SK-N-SH treated with all-trans-retinoic acid at 6 μM for 48 hours (cell line): ENCODE measurements at regions not wholly inside any gene's neighbourhood (a gene's known extent, or its start where the extent isn't known, plus 50 kb on each side); places are given as distances from the start of the nearest gene placed in this dataset.

Source experiments
- ATAC-seq: fragments of 200-7000 bp; cut with Tn5 transposase; 3 replicates; pipeline ENCODE4 v1.9.1; 2020; ENCODE audit warnings: mild to moderate bottlenecking, moderate library complexity
- ARNTL ChIP-seq: fragments of 450-650 bp; formaldehyde crosslinking; IDR thresholded peaks from 2 replicates; pipeline ENCODE4 v1.5.0; 2020; ENCODE audit warnings: low read depth, mild to moderate bottlenecking, moderate library complexity, borderline replicate concordance
- BACH2 ChIP-seq: fragments of 250-450 bp; sonication (Bioruptor Pico); IDR thresholded peaks from 2 replicates; pipeline ENCODE4 v1.9.0; 2021; ENCODE audit warnings: mild to moderate bottlenecking, borderline replicate concordance
- CREB5 ChIP-seq: fragments of 250-450 bp; sonication (Bioruptor Pico); IDR thresholded peaks from 2 replicates; pipeline ENCODE4 v1.5.1; 2020; ENCODE audit warnings: low read depth, mild to moderate bottlenecking, moderate library complexity
- CSDC2 ChIP-seq: fragments of 250-450 bp; sonication (Bioruptor Pico); IDR thresholded peaks from 2 replicates; pipeline ENCODE4 v1.5.0; 2020; ENCODE audit warnings: mild to moderate bottlenecking, moderate library complexity
- ESRRG ChIP-seq: fragments of 250-450 bp; sonication (Bioruptor Pico); IDR thresholded peaks from 2 replicates; pipeline ENCODE4 v1.6.1; 2021; ENCODE audit warnings: mild to moderate bottlenecking
- GLIS3 ChIP-seq: fragments of 250-450 bp; sonication (Bioruptor Pico); IDR thresholded peaks from 2 replicates; pipeline ENCODE4 v1.5.0; 2020; ENCODE audit warnings: mild to moderate bottlenecking, moderate library complexity
- ISL1 ChIP-seq: fragments of 250-450 bp; sonication (Bioruptor Pico); IDR thresholded peaks from 2 replicates; pipeline ENCODE4 v2.1.2; 2022; ENCODE audit warnings: mild to moderate bottlenecking, moderate library complexity
- OSR1 ChIP-seq: fragments of 250-450 bp; sonication (Bioruptor Pico); IDR thresholded peaks from 2 replicates; pipeline ENCODE4 v1.8.0; 2022; ENCODE audit warnings: moderate library complexity, mild to moderate bottlenecking, inconsistent platforms
- PATZ1 ChIP-seq: fragments of 250-450 bp; sonication (Bioruptor Pico); IDR thresholded peaks from 2 replicates; pipeline ENCODE4 v1.8.0; 2020; ENCODE audit warnings: mild to moderate bottlenecking, moderate library complexity, borderline replicate concordance
- POU6F1 ChIP-seq: fragments of 250-450 bp; sonication (Bioruptor Pico); IDR thresholded peaks from 2 replicates; pipeline ENCODE4 v1.8.0; 2021; ENCODE audit warnings: low read depth, mild to moderate bottlenecking, moderate library complexity, borderline replicate concordance
- PPARA ChIP-seq: fragments of 250-450 bp; sonication (Bioruptor Pico); IDR thresholded peaks from 2 replicates; pipeline ENCODE4 v1.5.0; 2020; ENCODE audit warnings: mild to moderate bottlenecking, borderline replicate concordance
- RARB ChIP-seq: fragments of 250-450 bp; sonication (Bioruptor Pico); IDR thresholded peaks from 2 replicates; pipeline ENCODE4 v1.8.0; 2021; ENCODE audit warnings: mild to moderate bottlenecking, moderate library complexity
- SNAI2 ChIP-seq: fragments of 250-450 bp; sonication (Bioruptor Pico); IDR thresholded peaks from 2 replicates; pipeline ENCODE4 v1.5.0; 2020; ENCODE audit warnings: mild to moderate bottlenecking, moderate library complexity
- TCF4 ChIP-seq: fragments of 250-450 bp; sonication (Bioruptor Pico); IDR thresholded peaks from 2 replicates; pipeline ENCODE4 v1.8.0; 2021; ENCODE audit warnings: mild to moderate bottlenecking, moderate library complexity, borderline replicate concordance
- TOX ChIP-seq: fragments of 250-450 bp; sonication (Bioruptor Pico); IDR thresholded peaks from 2 replicates; pipeline ENCODE4 v1.8.0; 2021; ENCODE audit warnings: mild to moderate bottlenecking, moderate library complexity, borderline replicate concordance
- ZC3H10 ChIP-seq: fragments of 250-450 bp; sonication (Bioruptor Pico); IDR thresholded peaks from 2 replicates; pipeline ENCODE4 v1.5.1; 2021; ENCODE audit warnings: mild to moderate bottlenecking, moderate library complexity
- ZFP3 ChIP-seq: fragments of 250-450 bp; sonication (Bioruptor Pico); IDR thresholded peaks from 2 replicates; pipeline ENCODE4 v1.5.0; 2020; ENCODE audit warnings: mild to moderate bottlenecking, moderate library complexity
- ZFP30 ChIP-seq: fragments of 450-650 bp; formaldehyde crosslinking; IDR thresholded peaks from 2 replicates; pipeline ENCODE4 v1.5.0; 2022; ENCODE audit warnings: mild to moderate bottlenecking, moderate library complexity
- ZNF565 ChIP-seq: fragments of 450-650 bp; formaldehyde crosslinking; conservative IDR thresholded peaks from 2 replicates; pipeline ENCODE4 v1.5.0; 2020; ENCODE audit warnings: low read depth, mild to moderate bottlenecking, moderate library complexity
- ZNF70 ChIP-seq: fragments of 450-650 bp; formaldehyde crosslinking; IDR thresholded peaks from 2 replicates; pipeline ENCODE4 v1.5.0; 2020; ENCODE audit warnings: mild to moderate bottlenecking, moderate library complexity
- ZNF8 ChIP-seq: fragments of 450-650 bp; formaldehyde crosslinking; IDR thresholded peaks from 2 replicates; pipeline ENCODE4 v1.5.0; 2020; ENCODE audit warnings: mild to moderate bottlenecking, moderate library complexity

GRCh38 chr13:99624936-99625540 is 123.8 kb downstream of the TM9SF2 start:
- ATAC-seq, result no peak
- TF ChIP-seq GLIS3 (CRISPR knock-in tag) (no peak), ISL1 (CRISPR knock-in tag) (no peak), RARB (CRISPR knock-in tag) (no peak), ZFP30 (no peak), ZNF565 (CRISPR knock-in tag) (no peak), CREB5 (no peak), TOX (CRISPR knock-in tag) (no peak)

- no peak for ATAC-seq
- TF ChIP-seq ZFP3 (no peak), ARNTL (CRISPR knock-in tag) (no peak), ZNF70 (CRISPR knock-in tag) (no peak), ZNF565 (CRISPR knock-in tag) (no peak), ZFP30 (no peak), CSDC2 (CRISPR knock-in tag) (no peak), BACH2 (CRISPR knock-in tag) (no peak), SNAI2 (no peak), OSR1 (CRISPR knock-in tag) (no peak), ZC3H10 (CRISPR knock-in tag) (no peak), POU6F1 (CRISPR knock-in tag) (no peak), ISL1 (CRISPR knock-in tag) (no peak)
Observed at GRCh38 chr13:99620806-99621205, 119.5 kb downstream of the TM9SF2 start.

GRCh38 chr13:99619207-99619606 is 117.9 kb downstream of the TM9SF2 start:
- no peak for ATAC-seq
- no peak for TF ChIP-seq CSDC2 (CRISPR knock-in tag)
- TF ChIP-seq BACH2 (CRISPR knock-in tag), result no peak
- no peak for TF ChIP-seq POU6F1 (CRISPR knock-in tag)
- no peak for TF ChIP-seq ZC3H10 (CRISPR knock-in tag)
- TF ChIP-seq ZNF8, result no peak
- no peak for TF ChIP-seq ESRRG (CRISPR knock-in tag)
- TF ChIP-seq TOX (CRISPR knock-in tag), result no peak
- TF ChIP-seq ZFP3, result no peak
- no peak for TF ChIP-seq ARNTL (CRISPR knock-in tag)
- TF ChIP-seq ZNF565 (CRISPR knock-in tag), result no peak
- TF ChIP-seq TCF4, result no peak
- TF ChIP-seq PATZ1 (CRISPR knock-in tag), result no peak
- no peak for TF ChIP-seq SNAI2
- no peak for TF ChIP-seq ZFP30

- no peak for TF ChIP-seq PPARA (CRISPR knock-in tag)
- peak; percentile 91 for ATAC-seq
Observed at GRCh38 chr13:99617474-99618255, 116.4 kb downstream of the TM9SF2 start.
